ENCODE measurements at regions not wholly inside any gene's neighbourhood (a gene's known extent, or its start where the extent isn't known, plus 50 kb on each side); places are given as distances from the start of the nearest gene placed in this dataset.

- in situ Hi-C loops (cut with HindIII; ENCODE audit: low sequenced_read_pairs): no loop called here
Measured at GRCh38 chr10:44043646-44044375, 341.1 kb downstream of the CXCL12 start.

DNA sequence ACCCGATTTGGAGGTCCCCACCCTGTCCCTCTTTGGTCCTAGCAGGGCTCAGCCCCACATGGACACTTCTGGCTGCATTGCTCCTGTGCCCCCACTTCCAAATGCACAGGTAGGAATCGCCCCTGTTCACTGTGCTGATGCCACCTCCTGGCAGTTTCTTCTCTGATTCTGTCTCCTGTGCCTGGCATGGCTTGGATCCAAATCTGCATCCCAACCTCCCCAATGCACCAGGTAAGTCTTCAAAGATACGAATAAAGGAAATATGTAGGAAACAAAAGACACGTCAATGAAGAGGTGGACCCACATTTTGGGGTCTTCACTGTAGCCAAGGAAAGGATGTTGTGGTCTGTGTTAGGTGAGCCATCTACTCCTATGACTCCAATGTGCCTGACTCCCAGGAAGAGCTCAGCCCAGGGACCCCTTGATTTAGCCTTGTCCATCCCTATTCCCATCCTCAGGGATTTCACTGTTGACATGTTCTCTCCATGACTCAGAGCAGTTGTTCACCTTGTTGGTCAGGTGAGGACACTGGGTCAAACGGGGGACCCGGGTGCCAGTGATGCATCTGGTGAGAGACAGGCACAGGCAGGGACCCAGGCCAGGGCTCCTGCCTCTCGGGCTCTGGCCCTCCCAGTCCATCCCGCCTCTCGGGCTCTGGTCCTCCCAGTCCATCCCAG lies 341.8 kb downstream of the CXCL12 start:
- in situ Hi-C loops (cut with HindIII; ENCODE audit: low sequenced_read_pairs): no loop called here

GRCh38 chr10:44042075-44042770 lies 342.7 kb downstream of the CXCL12 start:
- in situ Hi-C loops (cut with HindIII; ENCODE audit: low sequenced_read_pairs): no loop called here

- in situ Hi-C loops (cut with HindIII; ENCODE audit: low sequenced_read_pairs): no loop called here
Measured at GRCh38 chr10:44039599-44039998, 345.3 kb downstream of the CXCL12 start.

GRCh38 chr10:44036425-44036824 lies 348.5 kb downstream of the CXCL12 start:
- in situ Hi-C loops (cut with HindIII; ENCODE audit: low sequenced_read_pairs): no loop called here

DNA sequence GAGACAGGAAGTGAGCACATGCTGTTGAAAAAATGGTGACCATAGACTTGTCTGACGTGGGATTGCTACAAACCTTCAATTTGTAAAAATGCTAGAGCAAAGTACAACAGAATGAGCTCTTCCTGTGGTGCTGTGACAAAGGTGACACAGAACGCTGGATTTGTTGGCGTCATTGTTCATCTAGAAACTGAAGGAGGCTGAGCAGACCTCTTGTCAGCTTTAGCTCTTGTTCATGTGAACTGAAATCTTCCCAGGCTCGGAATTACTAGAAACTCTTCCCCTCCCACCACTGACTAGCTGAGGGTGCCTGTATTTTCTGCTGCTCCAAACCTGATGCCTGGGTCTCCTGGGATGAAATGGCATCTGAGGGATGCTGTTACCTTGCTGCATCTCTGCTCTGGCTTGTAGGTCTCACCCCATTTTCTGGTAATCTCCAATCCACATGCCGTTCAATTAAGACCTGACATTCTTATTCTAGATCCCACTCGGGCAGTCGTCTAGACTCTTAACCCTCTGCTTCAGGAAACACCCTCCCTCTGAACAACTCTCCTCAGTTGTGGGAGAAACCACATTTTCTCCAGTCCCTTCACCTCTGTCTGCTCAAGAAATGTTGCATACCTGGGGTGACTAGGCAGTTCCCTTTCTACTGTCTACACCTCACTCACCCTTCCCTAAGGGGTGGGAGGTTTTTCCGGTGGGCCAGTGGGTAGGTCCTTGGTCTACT lies 349.3 kb downstream of the CXCL12 start:
- in situ Hi-C loops (cut with HindIII; ENCODE audit: low sequenced_read_pairs): no loop called here

DNA sequence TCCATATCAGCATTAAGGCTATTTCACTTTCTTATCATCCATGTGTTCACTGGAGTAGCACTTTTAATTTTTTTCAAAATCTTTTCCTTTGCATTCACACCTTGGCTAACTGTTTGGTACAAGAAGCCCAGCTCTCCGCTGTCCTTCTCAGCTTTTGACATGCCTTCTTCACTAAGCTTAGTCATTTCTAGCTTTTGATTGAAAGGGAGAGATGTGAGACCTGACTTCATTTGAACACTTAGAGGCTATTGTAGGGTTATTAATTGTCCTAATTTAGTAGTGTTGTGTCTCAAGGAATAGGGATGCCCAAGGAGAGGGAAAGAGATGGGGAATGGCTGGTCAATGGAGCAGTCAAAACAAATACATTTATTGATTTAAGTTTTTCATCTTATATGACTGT lies 350.0 kb downstream of the CXCL12 start:
- in situ Hi-C loops (cut with HindIII; ENCODE audit: low sequenced_read_pairs): no loop called here

DNA sequence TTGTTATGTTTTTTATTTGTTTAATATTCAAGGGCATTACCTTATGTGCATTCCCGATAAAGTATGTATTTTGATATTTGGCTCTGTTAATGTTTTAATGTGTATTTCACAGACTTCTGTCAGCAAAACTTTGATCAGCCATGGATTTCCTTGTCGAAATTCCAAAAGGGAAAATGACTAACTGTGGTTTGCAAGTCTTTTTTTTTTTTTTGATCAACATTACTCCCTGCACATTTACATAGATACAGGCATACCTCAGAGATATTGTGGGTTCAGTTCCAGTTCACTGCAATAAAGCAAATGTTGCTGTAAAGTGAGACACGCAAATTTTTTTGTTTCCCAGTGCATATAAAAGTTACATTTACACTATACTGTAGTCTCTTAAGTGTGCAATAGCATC lies 351.9 kb downstream of the CXCL12 start:
- in situ Hi-C loops (cut with HindIII; ENCODE audit: low sequenced_read_pairs): no loop called here

GRCh38 chr10:44032216-44032615 lies 352.7 kb downstream of the CXCL12 start:
- in situ Hi-C loops (cut with HindIII; ENCODE audit: low sequenced_read_pairs): no loop called here

DNA sequence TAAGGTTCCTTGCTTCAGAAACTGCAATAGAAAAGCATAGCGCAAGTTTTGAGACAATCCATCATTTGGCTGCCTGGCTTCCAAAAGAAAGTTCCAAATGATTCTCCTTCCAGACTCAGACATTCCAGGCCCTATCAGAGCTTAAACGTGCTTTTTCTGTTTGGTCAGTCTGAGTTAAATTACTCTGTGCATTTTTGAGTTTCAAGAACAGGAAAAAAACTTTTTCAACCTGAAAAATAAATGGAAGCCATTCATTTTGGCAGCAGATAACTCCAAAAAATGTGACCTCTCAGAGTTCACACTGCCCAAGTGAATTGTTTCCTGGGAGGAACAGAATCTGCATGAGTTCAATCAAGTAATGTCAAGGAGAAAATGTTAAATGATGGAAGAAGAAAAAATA lies 354.2 kb downstream of the CXCL12 start:
- in situ Hi-C loops (cut with HindIII; ENCODE audit: low sequenced_read_pairs): no loop called here

- in situ Hi-C loops (cut with HindIII; ENCODE audit: low sequenced_read_pairs): no loop called here
Measured at GRCh38 chr10:44030132-44030531, 354.8 kb downstream of the CXCL12 start.

- in situ Hi-C loops (cut with HindIII; ENCODE audit: low sequenced_read_pairs): no loop called here
Measured at GRCh38 chr10:44028384-44029137, 356.3 kb downstream of the CXCL12 start.

DNA sequence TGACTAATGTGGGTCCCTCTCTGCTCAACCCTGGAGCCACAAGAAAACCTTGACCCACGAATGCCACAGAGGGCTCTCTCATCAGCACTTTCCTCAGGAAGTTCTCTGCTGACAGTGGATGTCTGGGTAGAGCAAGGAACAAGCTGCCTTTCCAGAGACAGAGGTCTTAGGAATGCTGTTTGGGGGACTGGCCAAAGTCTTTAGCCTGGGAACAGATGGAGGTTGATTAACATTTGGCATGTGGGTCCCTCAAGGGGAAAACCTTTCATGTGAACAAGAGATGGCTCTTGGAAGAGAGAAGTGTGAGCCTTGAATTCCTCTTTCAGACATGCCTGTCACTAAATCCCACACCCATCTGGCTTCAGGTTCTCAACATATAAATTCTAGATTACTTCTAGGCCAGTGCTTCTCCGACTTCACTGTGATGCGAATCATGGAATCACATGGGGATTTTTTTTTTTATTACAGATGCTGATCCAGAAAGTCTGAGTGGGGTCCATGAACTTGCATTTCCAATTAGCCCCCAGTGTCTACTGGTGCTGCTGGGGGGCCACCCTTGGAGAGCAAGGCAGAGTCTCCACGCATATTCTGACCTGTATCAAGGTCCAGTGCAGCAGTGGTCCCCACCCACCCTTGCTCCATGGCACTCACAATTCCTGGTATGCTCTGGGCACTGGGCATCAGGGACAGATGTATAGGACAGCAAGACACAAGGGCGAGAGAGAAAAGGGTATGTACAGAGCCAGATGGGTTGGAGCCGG lies 360.4 kb downstream of the CXCL12 start:
- in situ Hi-C loops (cut with HindIII; ENCODE audit: low sequenced_read_pairs): no loop called here

DNA sequence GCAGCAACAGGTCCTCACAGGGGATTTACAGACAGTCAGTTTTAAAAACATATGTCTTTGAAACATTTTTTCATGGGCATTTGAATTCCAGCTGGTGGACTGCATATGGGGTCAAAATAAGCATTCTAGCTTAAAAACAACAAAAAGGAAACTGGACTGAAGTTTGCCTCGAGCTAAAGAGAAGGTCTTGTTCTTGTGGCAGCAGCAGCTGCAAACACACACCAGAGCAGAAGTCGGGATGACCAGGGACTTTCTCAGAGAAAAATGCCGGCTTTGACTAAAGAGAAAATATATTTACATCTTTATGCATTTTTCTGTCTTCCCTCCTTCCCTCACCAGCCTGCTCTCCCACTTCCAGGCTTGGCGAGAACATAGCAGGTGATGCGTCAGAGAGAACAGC lies 361.4 kb downstream of the CXCL12 start:
- in situ Hi-C loops (cut with HindIII; ENCODE audit: low sequenced_read_pairs): no loop called here

DNA sequence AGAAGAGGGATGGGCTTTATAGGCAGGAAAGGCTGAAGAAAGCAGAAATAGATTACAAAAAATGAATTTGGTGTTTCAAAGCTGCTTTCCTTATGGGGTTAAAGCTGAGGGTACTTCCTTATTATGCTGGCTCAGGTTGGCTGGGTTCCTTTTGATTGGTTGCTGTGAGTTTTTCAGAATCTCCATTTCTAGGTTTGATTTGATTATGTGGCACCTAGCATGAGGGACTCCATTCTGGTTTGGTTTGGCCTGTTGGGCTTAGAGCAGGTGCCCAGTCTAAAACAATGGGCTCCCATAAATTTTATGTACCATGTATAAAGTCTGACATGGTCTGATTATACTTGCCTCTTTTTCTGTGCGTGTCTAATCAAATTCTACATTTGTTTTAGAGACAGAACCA lies 362.7 kb downstream of the CXCL12 start:
- in situ Hi-C loops (cut with HindIII; ENCODE audit: low sequenced_read_pairs): no loop called here

- in situ Hi-C loops (cut with HindIII; ENCODE audit: low sequenced_read_pairs): no loop called here
Measured at GRCh38 chr10:44020322-44021111, 364.4 kb downstream of the CXCL12 start.

DNA sequence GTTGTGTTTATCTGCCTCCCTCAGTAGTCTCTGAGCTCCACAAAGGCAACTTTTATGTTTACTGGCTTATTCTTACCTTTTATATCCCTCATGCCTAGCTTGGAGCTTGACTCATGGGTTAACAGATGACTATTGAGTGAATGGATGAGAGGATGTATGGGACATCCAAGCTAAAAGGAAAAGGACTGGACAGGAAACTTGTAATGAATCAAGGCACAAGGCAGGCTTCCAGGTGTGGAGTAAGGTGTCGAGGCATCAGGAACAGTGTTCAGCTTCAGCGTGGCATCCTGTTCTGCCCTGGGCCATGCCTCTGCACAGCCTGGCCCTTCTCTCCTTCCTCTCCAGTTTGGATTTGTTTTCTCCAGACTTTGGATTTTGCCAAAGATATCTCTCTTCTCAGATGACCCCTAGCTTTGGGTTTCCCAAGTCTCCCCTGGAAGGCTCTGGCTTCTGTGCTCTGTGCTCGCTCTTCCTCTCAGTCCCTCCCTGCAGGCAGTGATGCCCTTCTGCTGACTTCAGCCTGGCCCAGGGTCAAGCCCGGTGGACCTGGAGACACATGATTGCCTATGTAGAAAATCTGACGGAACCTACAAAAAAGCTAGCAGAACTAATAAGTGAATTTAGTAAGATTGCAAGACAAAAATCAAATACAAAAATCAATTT lies 367.3 kb downstream of the CXCL12 start:
- in situ Hi-C loops (cut with HindIII; ENCODE audit: low sequenced_read_pairs): no loop called here

GRCh38 chr10:44016589-44017482 lies 368.1 kb downstream of the CXCL12 start:
- in situ Hi-C loops (cut with HindIII; ENCODE audit: low sequenced_read_pairs): no loop called here
